ENCODE measurements at regions not wholly inside any gene's neighbourhood (a gene's known extent, or its start where the extent isn't known, plus 50 kb on each side); places are given as distances from the start of the nearest gene placed in this dataset.

DNA sequence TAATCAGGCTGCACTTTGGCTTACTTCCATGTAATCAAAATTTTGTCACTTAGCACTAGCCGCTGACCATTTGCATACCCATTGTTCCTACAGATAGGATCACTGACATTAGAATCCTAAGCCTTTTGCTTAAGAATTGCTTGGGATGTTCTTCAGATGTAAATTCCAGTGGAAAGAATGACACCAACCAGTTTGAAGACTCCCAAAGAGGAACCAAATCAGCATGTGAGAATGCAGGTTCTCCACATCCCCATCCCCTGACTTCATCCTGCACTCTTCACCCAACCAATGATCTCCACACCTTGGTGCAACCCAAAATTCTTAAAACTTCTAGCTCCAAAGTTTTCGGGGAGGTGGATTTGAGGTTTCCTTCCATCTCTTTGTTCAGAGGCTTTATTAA, 345.6 kb downstream of the GPAM start:
- Mint-ChIP-seq H3K27ac (peak overlapping the region in 2 of 3 experiments; percentile 12 to 89; a peak in 2 of 7 replicates), H3K36me3 (ENCODE audit: insufficient read depth in 1 of 3, low read depth in 3 of 3) (peaks cover 0 to 2% (median 0%) of the 10 kb centered on the region in 3 experiments; a peak in 3 of 7 replicates), H3K27me3 (ENCODE audit: low read depth) (no peaks in the 10 kb centered on the region), H3K4me3 (no peak overlapping the region), H3K9me3 (no peaks in the 10 kb centered on the region; a peak in 1 of 5 replicates), H3K4me1 (peaks cover 30 to 42% of the 10 kb centered on the region in 2 experiments)
- Histone ChIP-seq H3K56ac (ENCODE audit: insufficient read length, low read depth, low read length) (no peak overlapping the region), H3K9ac (ENCODE audit: extremely low read depth, insufficient read length, low read length) (no peak overlapping the region), H3K79me2 (ENCODE audit: insufficient read depth, low read length) (no peaks in the 10 kb centered on the region), H3K18ac (ENCODE audit: insufficient read length, low read depth, low read length) (no peak overlapping the region), H3K14ac (ENCODE audit: insufficient read depth, low read length) (no peak overlapping the region), H3K23me2 (ENCODE audit: insufficient read length, low read depth, low read length, poor library complexity, severe bottlenecking) (no peaks in the 10 kb centered on the region), H3K27ac (ENCODE audit: insufficient read length, low read depth, low read length) (no peak overlapping the region), H2AK5ac (ENCODE audit: insufficient read length, low read length) (no peak overlapping the region), H4K91ac (ENCODE audit: insufficient read length, low read depth, low read length) (no peak overlapping the region), H2BK12ac (ENCODE audit: insufficient read length, low read depth, low read length) (no peak overlapping the region), H3K4me2 (ENCODE audit: insufficient read depth, insufficient read length, low read length) (peak overlapping the region; percentile 13), H4K8ac (replicated peaks; ENCODE audit: insufficient read length, low read depth, low read length) (no peak overlapping the region), H4K5ac (ENCODE audit: insufficient read length, low read depth, low read length) (no peak overlapping the region), H3K23ac (ENCODE audit: insufficient read length, low read depth, low read length) (no peak overlapping the region), H2BK20ac (ENCODE audit: low read depth, low read length, poor library complexity, severe bottlenecking) (no peak overlapping the region), H2BK120ac (ENCODE audit: low read depth, low read length, poor library complexity, severe bottlenecking) (no peak overlapping the region), H3K4me1 (ENCODE audit: insufficient read depth, low read length) (peaks cover 10% of the 10 kb centered on the region; the same call in 1 of the 2 replicates), H3K27me3 (ENCODE audit: insufficient read depth, low read length) (no peaks in the 10 kb centered on the region), H4K20me1 (ENCODE audit: control insufficient read depth, insufficient read depth, insufficient read length) (no peaks in the 10 kb centered on the region), H3K9me3 (ENCODE audit: control insufficient read depth, low read depth, low read length) (no peaks in the 10 kb centered on the region), H3T11ph (ENCODE audit: low read length) (no peak overlapping the region), H3K4ac (ENCODE audit: low read depth, low read length) (no peak overlapping the region), H2BK5ac (ENCODE audit: insufficient read length, low read length) (no peak overlapping the region), H3K79me1 (ENCODE audit: insufficient read depth, low read depth, low read length, poor library complexity, severe bottlenecking) (no peaks in the 10 kb centered on the region), H2BK15ac (ENCODE audit: low read depth, low read length) (no peak overlapping the region), H2AFZ (ENCODE audit: low read length) (no peak overlapping the region)
- TF ChIP-seq, protein P1, sequence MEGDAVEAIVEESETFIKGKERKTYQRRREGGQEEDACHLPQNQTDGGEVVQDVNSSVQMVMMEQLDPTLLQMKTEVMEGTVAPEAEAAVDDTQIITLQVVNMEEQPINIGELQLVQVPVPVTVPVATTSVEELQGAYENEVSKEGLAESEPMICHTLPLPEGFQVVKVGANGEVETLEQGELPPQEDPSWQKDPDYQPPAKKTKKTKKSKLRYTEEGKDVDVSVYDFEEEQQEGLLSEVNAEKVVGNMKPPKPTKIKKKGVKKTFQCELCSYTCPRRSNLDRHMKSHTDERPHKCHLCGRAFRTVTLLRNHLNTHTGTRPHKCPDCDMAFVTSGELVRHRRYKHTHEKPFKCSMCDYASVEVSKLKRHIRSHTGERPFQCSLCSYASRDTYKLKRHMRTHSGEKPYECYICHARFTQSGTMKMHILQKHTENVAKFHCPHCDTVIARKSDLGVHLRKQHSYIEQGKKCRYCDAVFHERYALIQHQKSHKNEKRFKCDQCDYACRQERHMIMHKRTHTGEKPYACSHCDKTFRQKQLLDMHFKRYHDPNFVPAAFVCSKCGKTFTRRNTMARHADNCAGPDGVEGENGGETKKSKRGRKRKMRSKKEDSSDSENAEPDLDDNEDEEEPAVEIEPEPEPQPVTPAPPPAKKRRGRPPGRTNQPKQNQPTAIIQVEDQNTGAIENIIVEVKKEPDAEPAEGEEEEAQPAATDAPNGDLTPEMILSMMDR (conservative IDR thresholded peaks at IDR 0.05) = no peak
- no peak for DNase-seq
- WGBS (ENCODE audit: extremely low coverage, insufficient read length, low lambda C conversion rate) = no CpG with 5 or more reads among the region's 2 CpGs
